Sigmoid colon (tissue), 4 donors: ENCODE measurements at regions not wholly inside any gene's neighbourhood (a gene's known extent, or its start where the extent isn't known, plus 50 kb on each side); places are given as distances from the start of the nearest gene placed in this dataset.

Source experiments
- CTCF ChIP-seq, 4 experiments: fragments of 450-650 bp in 3 of 4; fragments of 200-600 bp in 1 of 4; IDR thresholded peaks; one replicate each; pipeline ENCODE4 v1.5.1; 2016 to 2019; ENCODE audit warnings: antibody characterized with exemption in 4 of 4, mild to moderate bottlenecking in 3 of 4, moderate library complexity in 2 of 4
- EP300 ChIP-seq, 4 donors: sonication (generic); formaldehyde crosslinking; IDR thresholded peaks; one replicate each; pipeline ENCODE4 v1.6.1; 2017; ENCODE audit warnings: antibody characterized with exemption in 4 of 4
- POLR2A ChIP-seq, 2 donors: fragments of 450-650 bp; IDR thresholded peaks; one replicate each; pipeline ENCODE4 v1.6.1; 2016; ENCODE audit warnings: antibody characterized with exemption in 2 of 2, mild to moderate bottlenecking in 2 of 2, moderate library complexity in 2 of 2
- POLR2AphosphoS5 ChIP-seq, 4 donors: sonication (generic); formaldehyde crosslinking; IDR thresholded peaks; one replicate each; pipeline ENCODE4 v1.6.1; 2017; ENCODE audit warnings: antibody characterized with exemption in 4 of 4

- no peak for TF ChIP-seq CTCF (IDR thresholded peaks at IDR 0.05)
- TF ChIP-seq POLR2AphosphoS5 (IDR thresholded peaks at IDR 0.05) = no peak
- no peak for TF ChIP-seq EP300 (IDR thresholded peaks at IDR 0.05)
- no peak for TF ChIP-seq POLR2A (IDR thresholded peaks at IDR 0.05)
Measured at GRCh38 chr3:1808590-1808989, 290.1 kb upstream of the CNTN4 start.
